Liver (tissue), 8 donors: ENCODE measurements at regions not wholly inside any gene's neighbourhood (a gene's known extent, or its start where the extent isn't known, plus 50 kb on each side); places are given as distances from the start of the nearest gene placed in this dataset.

Source experiments
- DNase-seq: peaks from one replicate; pipeline ENCODE4 v3.0.0-alpha.2; 2017; ENCODE audit warnings: low spot score
- H3K27ac ChIP-seq, 2 donors: one replicate each; pipeline ENCODE4 v1.7.0; 2013; ENCODE audit warnings: inconsistent platforms in 2 of 2, low read length in 2 of 2, control low read depth in 1 of 2, low read depth in 1 of 2, mild to moderate bottlenecking in 1 of 2
- H3K27me3 ChIP-seq, 4 donors: one replicate each; pipeline versions ENCODE4 v1.6.1 to v1.7.0; 2013; ENCODE audit warnings: low read length in 3 of 4, inconsistent platforms in 1 of 4, mild to moderate bottlenecking in 1 of 4, moderate library complexity in 1 of 4; ENCODE audit not compliant: control insufficient read depth in 4 of 4, insufficient read depth in 4 of 4
- H3K36me3 ChIP-seq, 4 donors: one replicate each; pipeline versions ENCODE4 v1.6.1 to v1.7.0; 2013; ENCODE audit warnings: low read length in 3 of 4, mild to moderate bottlenecking in 3 of 4, low read depth in 1 of 4, moderate library complexity in 1 of 4; ENCODE audit not compliant: control insufficient read depth in 4 of 4, insufficient read depth in 3 of 4
- H3K4me1 ChIP-seq, 4 donors: one replicate each; pipeline versions ENCODE4 v1.6.1 to v1.7.0; 2013; ENCODE audit warnings: low read length in 3 of 4, mild to moderate bottlenecking in 3 of 4, moderate library complexity in 1 of 4; ENCODE audit not compliant: control insufficient read depth in 4 of 4, insufficient read depth in 4 of 4
- H3K4me3 ChIP-seq, 3 donors: one replicate each; pipeline versions ENCODE4 v1.6.1 to v1.7.0; 2013; ENCODE audit warnings: low read length in 3 of 3, control low read depth in 1 of 3, low read depth in 1 of 3, mild to moderate bottlenecking in 1 of 3
- H3K9ac ChIP-seq, 2 donors: one replicate each; pipeline ENCODE4 v1.7.0; 2013; ENCODE audit warnings: low read length in 2 of 2, mild to moderate bottlenecking in 2 of 2, moderate library complexity in 2 of 2, control low read depth in 1 of 2, low read depth in 1 of 2
- H3K9me3 ChIP-seq, 4 donors: one replicate each; pipeline versions ENCODE4 v1.6.1 to v1.7.0; 2013; ENCODE audit warnings: low read length in 3 of 4; ENCODE audit not compliant: control insufficient read depth in 4 of 4
- EGR1 ChIP-seq, 2 donors: IDR thresholded peaks; 2 replicates each; pipeline ENCODE4 v1.6.1; 2016 to 2018; ENCODE audit warnings: antibody characterized with exemption in 2 of 2, low read depth in 2 of 2
- FOXA1 ChIP-seq: IDR thresholded peaks from 2 replicates; pipeline ENCODE4 v1.6.1; 2016; ENCODE audit warnings: antibody characterized with exemption
- GABPA ChIP-seq, 2 donors: IDR thresholded peaks in 1 of 2; conservative IDR thresholded peaks in 1 of 2; 2 replicates each; pipeline ENCODE4 v1.6.1; 2016; ENCODE audit warnings: antibody characterized with exemption in 2 of 2, mild to moderate bottlenecking in 1 of 2, moderate library complexity in 1 of 2
- HNF4A ChIP-seq, 2 donors: conservative IDR thresholded peaks; 2 replicates each; pipeline ENCODE4 v1.6.1; 2016; ENCODE audit warnings: antibody characterized with exemption in 2 of 2, mild to moderate bottlenecking in 2 of 2
- NR2F2 ChIP-seq: IDR thresholded peaks from 2 replicates; pipeline ENCODE4 v1.6.1; 2016; ENCODE audit warnings: antibody characterized with exemption
- RAD21 ChIP-seq, 2 donors: IDR thresholded peaks; 2 replicates each; pipeline ENCODE4 v1.6.1; 2016; ENCODE audit warnings: antibody characterized with exemption in 2 of 2, mild to moderate bottlenecking in 2 of 2
- RXRA ChIP-seq, 2 donors: IDR thresholded peaks; 2 replicates each; pipeline ENCODE4 v1.6.1; 2017 to 2018; ENCODE audit warnings: antibody characterized with exemption in 2 of 2, mild to moderate bottlenecking in 1 of 2
- TAF1 ChIP-seq: conservative IDR thresholded peaks from 2 replicates; pipeline ENCODE4 v1.6.1; 2016; ENCODE audit warnings: antibody characterized with exemption, mild to moderate bottlenecking
- YY1 ChIP-seq: IDR thresholded peaks from 2 replicates; pipeline ENCODE4 v1.6.1; 2016; ENCODE audit warnings: antibody characterized with exemption, mild to moderate bottlenecking
- WGBS: extraction: QIAGEN DNeasy Blood & Tissue Kit; methylation state at CpG from one replicate; pipeline ENCODE4 v1.1.7; 2013; 5-methylcytosine and 5-hydroxymethylcytosine counted together
- TF ChIP-seq, protein P1 (sequence below): IDR thresholded peaks from 2 replicates; pipeline ENCODE4 v1.6.1; 2016; ENCODE audit warnings: antibody characterized with exemption
- TF ChIP-seq, protein P2 (sequence below): IDR thresholded peaks from 2 replicates; pipeline ENCODE4 v1.6.1; 2016; ENCODE audit warnings: antibody characterized with exemption
- TF ChIP-seq, protein P3 (sequence below): IDR thresholded peaks from 2 replicates; pipeline ENCODE4 v1.6.1; 2016; ENCODE audit warnings: antibody characterized with exemption, mild to moderate bottlenecking
- TF ChIP-seq, protein P4 (sequence below): fragments of 150-350 bp; IDR thresholded peaks from 2 replicates; pipeline ENCODE4 v1.5.1; 2017; ENCODE audit warnings: improper control_type of control experiment, low read depth, low read length; ENCODE audit not compliant: missing input control
- TF ChIP-seq, protein P5 (sequence below): IDR thresholded peaks from 2 replicates; pipeline ENCODE4 v1.6.1; 2016; ENCODE audit warnings: antibody characterized with exemption
- donor health status: healthy.
- donor health status: healthy.
- donor health status: healthy.
- donor health status: healthy.
- donor health status: healthy.

DNA sequence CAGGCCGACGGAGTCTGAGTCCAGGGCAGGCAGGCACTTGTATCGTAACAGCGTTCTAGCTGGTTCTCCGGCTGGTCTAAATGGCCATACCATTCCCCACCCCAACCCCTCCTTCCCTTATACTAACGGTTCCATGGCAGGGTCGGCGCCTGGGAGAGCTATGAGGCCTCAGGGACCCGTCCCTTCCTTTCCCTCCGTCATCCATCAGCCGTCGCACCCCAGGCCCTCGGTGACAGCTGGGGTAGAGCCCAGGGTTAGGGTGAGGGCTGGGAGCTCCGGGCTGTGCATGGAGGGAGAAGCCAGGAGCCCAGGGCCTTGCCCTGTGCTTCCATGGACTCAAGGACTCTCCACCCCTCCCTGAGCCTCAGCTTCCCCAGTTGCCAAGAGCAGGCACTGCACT lies 101.4 kb downstream of the RBFOX3 start:
- H3K27ac ChIP-seq, result no peak overlapping the region
- H3K9ac ChIP-seq, result no peak overlapping the region
- DNase-seq, result no peak
- H3K9me3 ChIP-seq, result peaks cover 0 to 9% (median 3%) of the 10 kb centered on the region in 4 donors
- H3K36me3 ChIP-seq, result no peaks in the 10 kb centered on the region
- no peak overlapping the region for H3K4me3 ChIP-seq
- peaks cover 0 to 3% (median 1%) of the 10 kb centered on the region in 4 donors for H3K27me3 ChIP-seq
- no peaks in the 10 kb centered on the region for H3K4me1 ChIP-seq
- TF ChIP-seq, protein P1, sequence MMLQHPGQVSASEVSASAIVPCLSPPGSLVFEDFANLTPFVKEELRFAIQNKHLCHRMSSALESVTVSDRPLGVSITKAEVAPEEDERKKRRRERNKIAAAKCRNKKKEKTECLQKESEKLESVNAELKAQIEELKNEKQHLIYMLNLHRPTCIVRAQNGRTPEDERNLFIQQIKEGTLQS, result no peak
- TF ChIP-seq FOXA1 (no peak), NR2F2 (no peak), RXRA (IDR thresholded peaks at IDR 0.05) (no peak), GABPA (IDR thresholded peaks at IDR 0.05 in 1 of 2, conservative IDR thresholded peaks at IDR 0.05 in 1 of 2) (no peak), TAF1 (no peak)
- TF ChIP-seq, protein P2, sequence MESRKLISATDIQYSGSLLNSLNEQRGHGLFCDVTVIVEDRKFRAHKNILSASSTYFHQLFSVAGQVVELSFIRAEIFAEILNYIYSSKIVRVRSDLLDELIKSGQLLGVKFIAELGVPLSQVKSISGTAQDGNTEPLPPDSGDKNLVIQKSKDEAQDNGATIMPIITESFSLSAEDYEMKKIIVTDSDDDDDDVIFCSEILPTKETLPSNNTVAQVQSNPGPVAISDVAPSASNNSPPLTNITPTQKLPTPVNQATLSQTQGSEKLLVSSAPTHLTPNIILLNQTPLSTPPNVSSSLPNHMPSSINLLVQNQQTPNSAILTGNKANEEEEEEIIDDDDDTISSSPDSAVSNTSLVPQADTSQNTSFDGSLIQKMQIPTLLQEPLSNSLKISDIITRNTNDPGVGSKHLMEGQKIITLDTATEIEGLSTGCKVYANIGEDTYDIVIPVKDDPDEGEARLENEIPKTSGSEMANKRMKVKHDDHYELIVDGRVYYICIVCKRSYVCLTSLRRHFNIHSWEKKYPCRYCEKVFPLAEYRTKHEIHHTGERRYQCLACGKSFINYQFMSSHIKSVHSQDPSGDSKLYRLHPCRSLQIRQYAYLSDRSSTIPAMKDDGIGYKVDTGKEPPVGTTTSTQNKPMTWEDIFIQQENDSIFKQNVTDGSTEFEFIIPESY, result no peak
- TF ChIP-seq, protein P3, sequence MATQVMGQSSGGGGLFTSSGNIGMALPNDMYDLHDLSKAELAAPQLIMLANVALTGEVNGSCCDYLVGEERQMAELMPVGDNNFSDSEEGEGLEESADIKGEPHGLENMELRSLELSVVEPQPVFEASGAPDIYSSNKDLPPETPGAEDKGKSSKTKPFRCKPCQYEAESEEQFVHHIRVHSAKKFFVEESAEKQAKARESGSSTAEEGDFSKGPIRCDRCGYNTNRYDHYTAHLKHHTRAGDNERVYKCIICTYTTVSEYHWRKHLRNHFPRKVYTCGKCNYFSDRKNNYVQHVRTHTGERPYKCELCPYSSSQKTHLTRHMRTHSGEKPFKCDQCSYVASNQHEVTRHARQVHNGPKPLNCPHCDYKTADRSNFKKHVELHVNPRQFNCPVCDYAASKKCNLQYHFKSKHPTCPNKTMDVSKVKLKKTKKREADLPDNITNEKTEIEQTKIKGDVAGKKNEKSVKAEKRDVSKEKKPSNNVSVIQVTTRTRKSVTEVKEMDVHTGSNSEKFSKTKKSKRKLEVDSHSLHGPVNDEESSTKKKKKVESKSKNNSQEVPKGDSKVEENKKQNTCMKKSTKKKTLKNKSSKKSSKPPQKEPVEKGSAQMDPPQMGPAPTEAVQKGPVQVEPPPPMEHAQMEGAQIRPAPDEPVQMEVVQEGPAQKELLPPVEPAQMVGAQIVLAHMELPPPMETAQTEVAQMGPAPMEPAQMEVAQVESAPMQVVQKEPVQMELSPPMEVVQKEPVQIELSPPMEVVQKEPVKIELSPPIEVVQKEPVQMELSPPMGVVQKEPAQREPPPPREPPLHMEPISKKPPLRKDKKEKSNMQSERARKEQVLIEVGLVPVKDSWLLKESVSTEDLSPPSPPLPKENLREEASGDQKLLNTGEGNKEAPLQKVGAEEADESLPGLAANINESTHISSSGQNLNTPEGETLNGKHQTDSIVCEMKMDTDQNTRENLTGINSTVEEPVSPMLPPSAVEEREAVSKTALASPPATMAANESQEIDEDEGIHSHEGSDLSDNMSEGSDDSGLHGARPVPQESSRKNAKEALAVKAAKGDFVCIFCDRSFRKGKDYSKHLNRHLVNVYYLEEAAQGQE, result no peak
- TF ChIP-seq, protein P4, sequence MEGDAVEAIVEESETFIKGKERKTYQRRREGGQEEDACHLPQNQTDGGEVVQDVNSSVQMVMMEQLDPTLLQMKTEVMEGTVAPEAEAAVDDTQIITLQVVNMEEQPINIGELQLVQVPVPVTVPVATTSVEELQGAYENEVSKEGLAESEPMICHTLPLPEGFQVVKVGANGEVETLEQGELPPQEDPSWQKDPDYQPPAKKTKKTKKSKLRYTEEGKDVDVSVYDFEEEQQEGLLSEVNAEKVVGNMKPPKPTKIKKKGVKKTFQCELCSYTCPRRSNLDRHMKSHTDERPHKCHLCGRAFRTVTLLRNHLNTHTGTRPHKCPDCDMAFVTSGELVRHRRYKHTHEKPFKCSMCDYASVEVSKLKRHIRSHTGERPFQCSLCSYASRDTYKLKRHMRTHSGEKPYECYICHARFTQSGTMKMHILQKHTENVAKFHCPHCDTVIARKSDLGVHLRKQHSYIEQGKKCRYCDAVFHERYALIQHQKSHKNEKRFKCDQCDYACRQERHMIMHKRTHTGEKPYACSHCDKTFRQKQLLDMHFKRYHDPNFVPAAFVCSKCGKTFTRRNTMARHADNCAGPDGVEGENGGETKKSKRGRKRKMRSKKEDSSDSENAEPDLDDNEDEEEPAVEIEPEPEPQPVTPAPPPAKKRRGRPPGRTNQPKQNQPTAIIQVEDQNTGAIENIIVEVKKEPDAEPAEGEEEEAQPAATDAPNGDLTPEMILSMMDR, result no peak
- TF ChIP-seq, protein P5, sequence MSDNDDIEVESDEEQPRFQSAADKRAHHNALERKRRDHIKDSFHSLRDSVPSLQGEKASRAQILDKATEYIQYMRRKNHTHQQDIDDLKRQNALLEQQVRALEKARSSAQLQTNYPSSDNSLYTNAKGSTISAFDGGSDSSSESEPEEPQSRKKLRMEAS, result no peak
- 74% methylated on average over 14 of the region's 14 CpGs for WGBS

DNA sequence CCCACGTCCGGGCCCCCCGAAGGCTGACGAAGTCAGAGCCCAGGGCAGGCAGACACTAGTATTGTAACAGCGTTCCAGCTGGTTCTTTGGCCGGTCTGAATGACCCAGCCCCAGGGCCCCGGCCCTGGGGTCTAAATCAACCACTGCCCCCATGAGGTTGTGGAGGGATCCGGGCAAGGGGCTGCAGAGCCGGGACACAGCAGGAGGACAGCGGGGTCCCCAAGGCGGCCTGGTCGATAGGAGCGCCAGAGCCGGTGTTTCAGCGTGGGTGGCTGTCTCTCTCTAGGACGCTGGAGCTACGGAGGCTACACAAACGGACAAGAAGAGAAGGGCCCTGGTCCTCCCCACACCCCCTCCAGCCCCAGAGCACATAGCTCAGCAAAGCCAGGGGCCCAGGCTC lies 101.8 kb downstream of the RBFOX3 start:
- WGBS, result 74% methylated on average over 18 of the region's 18 CpGs
- Histone ChIP-seq H3K27ac (no peak overlapping the region), H3K9ac (no peak overlapping the region), H3K27me3 (peaks cover 0 to 3% (median 1%) of the 10 kb centered on the region in 4 donors), H3K4me3 (no peak overlapping the region), H3K9me3 (peaks cover 0 to 9% (median 3%) of the 10 kb centered on the region in 4 donors), H3K4me1 (no peaks in the 10 kb centered on the region), H3K36me3 (no peaks in the 10 kb centered on the region)
- TF ChIP-seq TAF1 (no peak), GABPA (IDR thresholded peaks at IDR 0.05 in 1 of 2, conservative IDR thresholded peaks at IDR 0.05 in 1 of 2) (no peak), RAD21 (IDR thresholded peaks at IDR 0.05) (no peak), EGR1 (IDR thresholded peaks at IDR 0.05; ENCODE audit: low read depth in 2 of 2) (no peak), HNF4A (conservative IDR thresholded peaks at IDR 0.05) (no peak), YY1 (no peak), FOXA1 (no peak), NR2F2 (no peak)
- DNase-seq, result no peak
